Gastroesophageal sphincter (tissue), 3 donors: ENCODE measurements at regions not wholly inside any gene's neighbourhood (a gene's known extent, or its start where the extent isn't known, plus 50 kb on each side); places are given as distances from the start of the nearest gene placed in this dataset.

ENCODE experiments used
- CTCF ChIP-seq, 4 experiments: fragments of 200-600 bp in 2 of 4; fragments of 450-650 bp in 2 of 4; sonication (generic) in 1 of 4; IDR thresholded peaks; one replicate each; pipeline ENCODE4 v1.5.1; 2017 to 2019; ENCODE audit warnings: antibody characterized with exemption in 4 of 4, mild to moderate bottlenecking in 2 of 4, moderate library complexity in 2 of 4
- EP300 ChIP-seq: sonication (generic); formaldehyde crosslinking; IDR thresholded peaks from one replicate; pipeline ENCODE4 v1.6.1; 2017; ENCODE audit warnings: antibody characterized with exemption, mild to moderate bottlenecking
- POLR2A ChIP-seq, 2 donors: fragments of 450-650 bp; IDR thresholded peaks; one replicate each; pipeline ENCODE4 v1.6.1; 2017; ENCODE audit warnings: antibody characterized with exemption in 2 of 2, mild to moderate bottlenecking in 2 of 2, moderate library complexity in 1 of 2
- POLR2AphosphoS5 ChIP-seq: sonication (generic); formaldehyde crosslinking; IDR thresholded peaks from one replicate; pipeline ENCODE4 v1.6.1; 2017; ENCODE audit warnings: antibody characterized with exemption

GRCh38 chr18:70422391-70422965 is 133.6 kb downstream of the SOCS6 start:
- TF ChIP-seq CTCF (IDR thresholded peaks at IDR 0.05), result no peak
- TF ChIP-seq POLR2A (IDR thresholded peaks at IDR 0.05), result no peak
- no peak for TF ChIP-seq EP300
- no peak for TF ChIP-seq POLR2AphosphoS5
